GM12878 (cell line): ENCODE measurements at regions not wholly inside any gene's neighbourhood (a gene's known extent, or its start where the extent isn't known, plus 50 kb on each side); places are given as distances from the start of the nearest gene placed in this dataset.

Experiments
- ATAC-seq: fragments of 200-7000 bp; cut with Tn5 transposase; 3 replicates; pipeline ENCODE4 v1.9.1; 2020; ENCODE audit warnings: mild to moderate bottlenecking, moderate library complexity
- BruUV-seq: library from RNA; stranded (reverse); fragments of 400-500 nt; replicated peaks from 2 replicates; lab custom pipeline; 2021; lab: Mats Ljungman, UMichigan
- CTCF ChIA-PET: fragments of 300-600 bp; sonication (Branson Sonifier 250); formaldehyde crosslinking; extraction: SDS; loops from one replicate; lab custom pipeline; 2021; ENCODE audit warnings: inconsistent platforms; lab: Yijun Ruan, JAX
- POLR2A ChIA-PET: fragments of 350-600 bp; formaldehyde crosslinking; extraction: SDS; loops from one replicate; lab custom pipeline; 2021; ENCODE audit warnings: inconsistent platforms; lab: Charles Lee
- RAD21 ChIA-PET: fragments of 300-600 bp; sonication (Branson Sonifier 250); formaldehyde crosslinking; loops from one replicate; lab custom pipeline; 2023; ENCODE audit warnings: antibody characterized with exemption; ENCODE audit not compliant: unreplicated experiment; lab: Charles Lee
- SMC1A ChIA-PET: fragments of 300-600 bp; sonication (Branson Sonifier 250); formaldehyde crosslinking; loops from one replicate; lab custom pipeline; 2023; ENCODE audit not compliant: unreplicated experiment, uncharacterized antibody; lab: Charles Lee
- DNase-seq: peaks from one replicate; pipeline ENCODE4 v3.0.0-alpha.2; 2011; ENCODE audit warnings: low read depth, low spot score
- FAIRE-seq: peaks from 3 replicates; lab custom pipeline; 2011; peaks lifted over from hg19 to GRCh38; lab: Jason Lieb, UNC
- H2AFZ ChIP-seq: 2 replicates; pipeline ENCODE4 v1.6.0; 2011; ENCODE audit warnings: low read depth, low read length, control low read depth; ENCODE audit not compliant: control insufficient read depth
- H3K27ac ChIP-seq: 2 replicates; pipeline ENCODE4 v1.5.1; 2011; ENCODE audit warnings: control low read depth; ENCODE audit not compliant: control insufficient read depth, insufficient read depth
- H3K27me3 ChIP-seq, 2 experiments: replicated peaks in 1 of 2; 2 replicates each; pipeline versions ENCODE4 v1.6.0 to v1.6.1; 2011; ENCODE audit warnings: low read length in 1 of 2; ENCODE audit not compliant: control insufficient read depth in 2 of 2, insufficient read depth in 2 of 2
- H3K36me3 ChIP-seq, 2 experiments: 2 replicates each; pipeline ENCODE4 v1.5.1; 2011; ENCODE audit warnings: low read length in 1 of 2; ENCODE audit not compliant: control insufficient read depth in 2 of 2, insufficient read depth in 2 of 2
- H3K4me1 ChIP-seq: 2 replicates; pipeline ENCODE4 v1.6.1; 2011; ENCODE audit warnings: mild to moderate bottlenecking, low read length, moderate library complexity, mixed read lengths; ENCODE audit not compliant: control insufficient read depth, insufficient read depth
- H3K4me2 ChIP-seq: 2 replicates; pipeline ENCODE4 v1.6.0; 2011; ENCODE audit warnings: control low read depth; ENCODE audit not compliant: control insufficient read depth, insufficient read depth
- H3K4me3 ChIP-seq: fragments of 200-600 bp; sonication (generic); 2 replicates; pipeline ENCODE4 v1.5.1; 2016
- H3K79me2 ChIP-seq: 2 replicates; pipeline ENCODE4 v1.6.0; 2011; ENCODE audit warnings: low read length; ENCODE audit not compliant: control insufficient read depth, insufficient read depth
- H3K9ac ChIP-seq: 2 replicates; pipeline ENCODE4 v1.8.0; 2011; ENCODE audit warnings: low read length, control low read depth, mixed read lengths; ENCODE audit not compliant: control insufficient read depth, insufficient read depth
- H3K9me3 ChIP-seq: replicated peaks from 3 replicates; pipeline ENCODE4 v1.5.1; 2011; ENCODE audit warnings: mild to moderate bottlenecking, low read length; ENCODE audit not compliant: control insufficient read depth, insufficient read depth
- H4K20me1 ChIP-seq: 2 replicates; pipeline ENCODE4 v1.6.0; 2011; ENCODE audit not compliant: control insufficient read depth, insufficient read depth
- CTCF ChIP-seq, 3 experiments: IDR thresholded peaks in 2 of 3; conservative IDR thresholded peaks in 1 of 3; 2 replicates each; pipeline ENCODE4 v1.5.1; 2011; ENCODE audit warnings: low read depth in 3 of 3, low read length in 3 of 3, mild to moderate bottlenecking in 3 of 3, control low read depth in 2 of 3, moderate library complexity in 2 of 3, inconsistent platforms in 1 of 3, mixed read lengths in 1 of 3; ENCODE audit not compliant: control insufficient read depth in 2 of 3, insufficient read depth in 1 of 3; ENCODE audit errors: extremely low read depth in 1 of 3
- ESRRA ChIP-seq: IDR thresholded peaks from 2 replicates; pipeline ENCODE4 v1.6.1; 2012; ENCODE audit warnings: mild to moderate bottlenecking, low read length, improper control_type of control experiment
- IKZF1 ChIP-seq: fragments of 450-650 bp; conservative IDR thresholded peaks from 2 replicates; pipeline ENCODE4 v1.6.1; 2017; ENCODE audit warnings: antibody characterized with exemption, mild to moderate bottlenecking
- NFYA ChIP-seq: IDR thresholded peaks from 2 replicates; pipeline ENCODE4 v1.6.1; 2011; ENCODE audit warnings: low read depth, mild to moderate bottlenecking, low read length, improper control_type of control experiment, borderline replicate concordance
- RAD21 ChIP-seq: IDR thresholded peaks from 2 replicates; pipeline ENCODE4 v1.6.1; 2011; ENCODE audit warnings: mild to moderate bottlenecking, low read depth, low read length, moderate library complexity; ENCODE audit not compliant: insufficient read depth
- RAD51 ChIP-seq: fragments of 450-650 bp; IDR thresholded peaks from 2 replicates; pipeline ENCODE4 v1.6.1; 2016; ENCODE audit warnings: moderate library complexity, mild to moderate bottlenecking, inconsistent platforms
- RFX5 ChIP-seq: IDR thresholded peaks from 2 replicates; pipeline ENCODE4 v1.6.1; 2011; ENCODE audit warnings: low read depth, low read length, improper control_type of control experiment
- SREBF1 ChIP-seq: IDR thresholded peaks from 2 replicates; pipeline ENCODE4 v1.6.1; 2012; ENCODE audit warnings: mild to moderate bottlenecking, low read length
- SREBF2 ChIP-seq: IDR thresholded peaks from 2 replicates; pipeline ENCODE4 v1.6.1; 2012; ENCODE audit warnings: mild to moderate bottlenecking, low read length
- TARDBP ChIP-seq: IDR thresholded peaks from 2 replicates; pipeline ENCODE4 v1.6.1; 2016; ENCODE audit warnings: borderline replicate concordance
- TBL1XR1 ChIP-seq: IDR thresholded peaks from 2 replicates; pipeline ENCODE4 v1.6.1; 2012; ENCODE audit warnings: low read depth, low read length, improper control_type of control experiment
- WGBS: methylation state at CpG from one replicate; pipeline ENCODE4 v1.1.6; 2016; ENCODE audit warnings: low lambda C conversion rate; ENCODE audit not compliant: insufficient replicate concordance, insufficient coverage; ENCODE audit errors: missing lambda C conversion rate; 5-methylcytosine and 5-hydroxymethylcytosine counted together
- in situ Hi-C: fragments of 300-500 bp; cut with MboI; formaldehyde crosslinking; loops from 9 replicates; pipeline ENCODE4 v1.14.3; 2018; ENCODE audit warnings: mixed read lengths
- intact Hi-C: fragments of 100-400 bp; cut with micrococcal nuclease; formaldehyde crosslinking; loops from one replicate; pipeline ENCODE4 v1.14.2; 2022; ENCODE audit not compliant: unreplicated experiment

- no peaks in the 10 kb centered on the region for H4K20me1 ChIP-seq
- no peaks in the 10 kb centered on the region for H3K4me1 ChIP-seq
- peaks cover 2% of the 10 kb centered on the region; the same call in 1 of the 3 replicates for H3K9me3 ChIP-seq
- no peak overlapping the region for H3K27ac ChIP-seq
- TF ChIP-seq TARDBP (no peak), SREBF1 (no peak), NFYA (no peak), SREBF2 (no peak), RAD21 (no peak), IKZF1 (no peak), RAD51 (no peak), ESRRA (no peak), CTCF (IDR thresholded peaks at IDR 0.05 in 2 of 3, conservative IDR thresholded peaks at IDR 0.05 in 1 of 3; ENCODE audit: control insufficient read depth in 2 of 3, extremely low read depth in 1 of 3, insufficient read depth in 1 of 3, low read depth in 3 of 3, low read length in 3 of 3) (no peak), TBL1XR1 (no peak), RFX5 (no peak)
- intact Hi-C loops, result no loop called here
- 3% methylated on average over 5 of the region's 5 CpGs for WGBS
- ChIA-PET POLR2A (no interaction called here), CTCF (no interaction called here), SMC1A (no interaction called here), RAD21 (no interaction called here)
- H3K27me3 ChIP-seq, result no peaks in the 10 kb centered on the region
- H2AFZ ChIP-seq, result no peak overlapping the region
- no peak for ATAC-seq
- H3K9ac ChIP-seq, result no peak overlapping the region
- FAIRE-seq, result no peak
- H3K36me3 ChIP-seq, result no peaks in the 10 kb centered on the region
- no peak for DNase-seq
- in situ Hi-C loops, result no loop called here
- no peaks in the 10 kb centered on the region for H3K79me2 ChIP-seq
- no peak overlapping the region for H3K4me3 ChIP-seq
- H3K4me2 ChIP-seq, result no peak overlapping the region
- BruUV-seq, result no TSS peak
These were observed 156.3 kb downstream of the TM2D1 start for GRCh38 chr1:61568460-61569302.
